GM13977 (cell line): ENCODE measurements at regions not wholly inside any gene's neighbourhood (a gene's known extent, or its start where the extent isn't known, plus 50 kb on each side); places are given as distances from the start of the nearest gene placed in this dataset.
A peak's percentile ranks its signal among the peaks of the same experiment; 100 is the strongest.

Experiments
- DNase-seq: peaks from one replicate; pipeline ENCODE4 v3.0.0; 2012; ENCODE audit warnings: low spot score
- CTCF ChIP-seq: IDR thresholded peaks from 2 replicates; pipeline ENCODE4 v1.5.1; 2012; ENCODE audit warnings: mild to moderate bottlenecking, control low read depth; ENCODE audit not compliant: insufficient read depth; ENCODE audit errors: extremely low read depth, missing control alignments
- in situ Hi-C: fragments of 300-500 bp; cut with MboI; formaldehyde crosslinking; loops from one replicate; pipeline ENCODE4 v1.12.0; 2022; ENCODE audit warnings: low sequenced_read_pairs, low pct_unique_long_range_greater_than_20kb, mixed read lengths, inconsistent platforms; ENCODE audit not compliant: unreplicated experiment

GRCh38 chr16:87183647-87184046, 133.5 kb downstream of the C16orf95 start:
- peak; percentile 9 for TF ChIP-seq CTCF
- no peak for DNase-seq
- in situ Hi-C loops, result no loop called here

- TF ChIP-seq CTCF, result no peak
- DNase-seq, result no peak
- in situ Hi-C loops, result no loop called here
Observed at GRCh38 chr16:87185308-87185707, 131.9 kb downstream of the C16orf95 start.

GRCh38 chr16:87185983-87186382, 131.2 kb downstream of the C16orf95 start:
- in situ Hi-C loops, result no loop called here
- DNase-seq, result no peak

DNA sequence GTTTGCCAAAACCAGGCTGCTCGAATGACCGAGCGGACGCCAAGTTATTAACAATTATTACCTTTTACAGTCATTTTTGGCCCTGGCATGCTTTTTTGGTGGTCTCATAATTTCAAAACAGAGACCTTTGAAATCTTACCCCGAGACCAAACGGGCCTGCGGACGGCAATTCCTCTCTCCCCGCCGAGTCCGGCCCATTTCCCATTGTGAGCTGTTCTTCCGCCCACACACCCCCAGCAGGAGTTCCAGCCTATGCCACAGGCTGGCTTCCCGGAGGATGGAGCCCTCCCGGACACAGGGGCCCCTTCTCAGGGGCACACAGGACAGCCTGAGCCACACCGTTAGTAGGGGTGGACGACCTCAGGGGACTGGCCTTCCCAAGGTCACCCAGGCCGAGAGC, 130.7 kb downstream of the C16orf95 start:
- no peak for DNase-seq
- in situ Hi-C loops, result no loop called here
- TF ChIP-seq CTCF, result no peak

More at GRCh38 chr16:87185983-87186382, 131.2 kb downstream of the C16orf95 start:
- TF ChIP-seq CTCF, result no peak

DNA sequence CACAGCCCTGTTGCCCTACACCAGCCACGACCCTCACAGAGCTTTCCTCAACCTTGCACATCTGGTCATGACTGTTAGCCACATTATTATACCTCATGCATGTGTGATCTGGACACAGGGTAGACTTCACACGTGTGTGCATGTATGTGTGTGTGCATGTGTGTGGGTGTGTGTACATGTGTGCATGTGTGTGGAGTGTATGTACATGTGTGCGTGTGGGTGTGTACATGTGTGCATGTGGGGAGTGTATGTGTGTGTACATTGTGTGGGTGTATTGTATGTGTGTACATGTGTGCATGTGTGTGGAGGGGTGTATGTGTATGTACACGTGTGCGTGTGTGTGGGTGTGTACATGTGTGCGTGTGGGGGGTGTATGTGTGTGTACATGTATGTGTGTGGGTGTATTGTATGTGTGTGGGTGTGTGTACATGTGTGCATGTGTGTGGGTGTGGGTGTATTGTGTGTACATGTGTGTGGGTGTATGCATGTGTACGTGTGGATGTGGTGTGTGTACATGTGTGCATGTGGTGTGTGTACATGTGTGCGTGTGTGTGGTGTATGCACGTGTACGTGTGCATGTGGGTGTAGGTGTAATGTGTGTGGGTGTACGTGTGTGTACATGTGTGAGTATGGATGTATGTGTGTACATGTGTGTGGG, 130.2 kb downstream of the C16orf95 start:
- in situ Hi-C loops, result no loop called here
- DNase-seq, result no peak
- TF ChIP-seq CTCF, result no peak

DNA sequence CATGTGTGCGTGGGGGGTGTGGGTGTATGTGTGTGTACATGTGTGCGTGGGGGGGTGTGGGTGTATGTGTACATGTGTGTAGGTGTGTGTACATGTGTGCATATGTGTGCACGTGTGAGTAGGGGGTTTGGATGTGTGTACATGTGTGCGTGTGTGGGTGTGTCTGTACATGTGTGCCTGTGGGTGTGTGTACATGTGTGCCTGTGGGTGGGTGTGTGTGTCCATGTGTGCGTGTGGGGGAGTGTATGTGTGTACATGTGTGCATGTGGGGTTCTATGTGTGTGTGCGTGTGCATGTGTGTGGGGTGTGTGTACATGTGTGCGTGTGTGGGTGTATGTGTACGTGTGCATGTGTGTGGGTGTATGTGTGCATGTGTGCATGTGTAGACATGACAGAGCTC, 129.1 kb downstream of the C16orf95 start:
- TF ChIP-seq CTCF, result no peak
- in situ Hi-C loops, result no loop called here
- DNase-seq, result no peak
